ENCODE measurements at regions not wholly inside any gene's neighbourhood (a gene's known extent, or its start where the extent isn't known, plus 50 kb on each side); places are given as distances from the start of the nearest gene placed in this dataset.

DNA sequence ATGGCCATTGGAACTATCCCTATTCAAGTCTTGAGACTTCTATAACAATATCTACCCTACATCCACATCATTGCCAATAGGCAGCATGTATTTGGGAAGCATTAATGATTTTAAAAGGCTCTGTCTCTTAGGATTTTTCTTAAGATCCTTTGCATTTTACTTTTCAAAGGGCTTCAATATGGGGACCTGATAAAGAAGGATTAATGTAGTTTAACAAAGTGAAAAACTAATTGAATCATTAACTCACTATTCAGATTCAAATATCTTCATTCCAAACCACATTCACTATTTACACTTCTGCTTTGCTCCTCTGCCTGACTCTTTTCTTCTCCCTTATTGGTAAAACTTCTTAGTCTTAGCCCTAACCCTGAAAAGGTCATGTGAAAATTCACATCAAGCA, 333.0 kb downstream of the EPHA7 start:
- DNase-seq (no peak), ATAC-seq (no peak)
- intact Hi-C loops (cut with DNase I, micrococcal nuclease) = no loop called here

DNA sequence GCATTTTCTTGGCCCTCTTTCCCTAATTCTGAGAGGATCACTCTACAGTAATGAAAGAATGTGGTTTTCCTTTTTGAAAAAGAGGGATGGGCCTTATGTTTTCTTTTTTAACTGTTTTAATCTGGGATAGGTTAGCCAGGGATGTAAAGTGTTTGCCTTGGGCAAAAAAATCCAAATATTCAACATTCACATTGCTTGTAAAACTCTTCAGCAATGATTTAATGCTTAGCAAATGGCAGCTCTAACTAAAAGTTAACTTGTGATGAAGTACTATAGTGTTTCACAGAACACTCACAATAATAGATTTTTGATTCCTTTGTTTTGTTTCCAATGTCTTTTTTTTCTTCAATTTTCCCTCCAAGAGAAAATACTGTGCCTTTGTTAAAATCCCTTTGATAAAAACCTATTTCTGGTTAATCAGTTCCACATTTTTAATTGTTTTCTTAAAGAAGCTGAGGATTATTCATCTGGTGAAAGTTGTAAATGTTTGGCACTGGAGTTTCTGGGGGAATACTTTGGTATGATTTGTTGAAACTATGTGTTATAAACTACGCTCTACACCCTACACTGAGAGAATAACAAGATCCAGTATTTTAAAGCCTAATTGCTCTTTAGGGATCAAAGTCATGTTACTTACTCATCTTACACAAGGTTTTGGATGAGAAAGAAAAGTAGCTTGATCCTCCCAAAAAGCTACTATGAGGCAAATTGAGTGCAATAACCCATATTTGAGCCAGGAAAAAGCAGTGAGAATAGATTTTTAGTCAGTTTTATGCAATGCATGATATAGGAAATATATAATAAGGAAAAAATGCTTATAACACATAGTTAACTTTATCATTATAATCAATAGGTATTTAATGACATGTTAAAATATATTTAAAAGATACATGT, 335.8 kb downstream of the EPHA7 start:
- intact Hi-C loops (cut with DNase I, micrococcal nuclease) = no loop called here
- DNase-seq = no peak
- no peak for ATAC-seq

DNA sequence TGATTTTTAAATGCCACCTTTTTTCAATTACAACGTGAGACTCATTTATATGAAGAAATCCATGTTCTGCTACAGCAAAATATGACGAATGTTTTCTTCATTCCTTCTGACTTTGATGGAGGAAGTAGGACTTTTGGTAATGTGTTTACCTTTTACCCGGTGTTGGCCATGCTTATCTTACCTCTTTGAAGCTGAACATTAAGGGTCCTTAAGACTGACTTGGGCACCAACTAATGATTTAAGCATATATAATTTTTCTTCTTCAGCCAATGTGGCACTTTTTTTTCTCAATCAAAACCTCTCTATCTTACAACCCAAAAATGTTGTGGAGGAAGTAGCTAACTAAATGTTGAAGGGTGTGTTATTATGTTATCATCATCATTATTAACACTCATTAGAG, 337.5 kb downstream of the EPHA7 start:
- intact Hi-C loops (cut with DNase I, micrococcal nuclease) = no loop called here
- ATAC-seq = no peak
- DNase-seq = no peak

DNA sequence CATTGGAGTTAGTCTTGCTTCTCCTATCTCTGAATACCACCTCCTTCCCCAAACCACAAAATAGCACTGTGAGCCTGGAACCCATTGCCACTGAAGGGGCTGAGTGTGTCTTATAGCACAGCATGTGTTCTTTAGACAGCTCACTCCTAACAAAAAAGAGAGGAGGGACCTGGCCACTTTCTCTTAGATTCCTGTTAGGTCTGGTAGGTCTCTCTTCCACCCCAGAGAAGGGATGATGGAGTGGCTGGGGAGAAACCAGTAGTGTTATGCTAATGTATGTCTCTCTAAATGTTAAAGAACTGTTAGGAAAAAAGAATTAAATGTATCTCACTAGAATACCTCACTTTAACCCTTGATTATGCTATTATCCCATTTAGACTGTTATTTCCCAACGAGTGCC, 340.3 kb downstream of the EPHA7 start:
- DNase-seq (no peak), ATAC-seq (no peak)
- intact Hi-C loops (cut with DNase I, micrococcal nuclease) = no loop called here

- DNase-seq (no peak), ATAC-seq (no peak)
- intact Hi-C loops (cut with DNase I, micrococcal nuclease) = no loop called here
These were observed 345.5 kb downstream of the EPHA7 start for GRCh38 chr6:93073811-93074210.

GRCh38 chr6:93069856-93070255, 349.5 kb downstream of the EPHA7 start:
- intact Hi-C loops (cut with DNase I, micrococcal nuclease) = no loop called here
- no peak for DNase-seq
- ATAC-seq = no peak

DNA sequence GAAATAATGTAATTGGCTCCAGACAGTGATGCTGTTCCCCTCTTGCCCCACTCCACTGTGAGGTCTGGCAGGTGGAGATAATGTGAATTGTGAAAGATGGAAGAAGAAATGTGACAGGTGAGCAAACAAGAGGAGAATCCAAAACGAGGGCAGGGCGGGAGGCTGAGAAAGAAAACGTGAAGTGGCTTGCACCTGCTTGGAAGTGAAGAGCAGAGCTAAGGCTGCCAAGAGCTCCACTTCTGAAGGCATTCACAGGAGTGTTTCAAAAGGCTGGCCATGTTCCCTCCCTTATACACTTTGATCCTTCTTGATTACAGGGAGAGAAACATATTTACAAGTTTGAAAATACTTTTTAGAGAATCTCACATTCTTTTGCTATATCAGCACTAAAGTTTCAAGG, 359.4 kb downstream of the EPHA7 start:
- intact Hi-C loops (cut with DNase I, micrococcal nuclease) = no loop called here
- ATAC-seq (no peak), DNase-seq (no peak)

GRCh38 chr6:93057584-93057983, 361.8 kb downstream of the EPHA7 start:
- DNase-seq (no peak), ATAC-seq (no peak)
- intact Hi-C loops (cut with DNase I, micrococcal nuclease) = no loop called here

DNA sequence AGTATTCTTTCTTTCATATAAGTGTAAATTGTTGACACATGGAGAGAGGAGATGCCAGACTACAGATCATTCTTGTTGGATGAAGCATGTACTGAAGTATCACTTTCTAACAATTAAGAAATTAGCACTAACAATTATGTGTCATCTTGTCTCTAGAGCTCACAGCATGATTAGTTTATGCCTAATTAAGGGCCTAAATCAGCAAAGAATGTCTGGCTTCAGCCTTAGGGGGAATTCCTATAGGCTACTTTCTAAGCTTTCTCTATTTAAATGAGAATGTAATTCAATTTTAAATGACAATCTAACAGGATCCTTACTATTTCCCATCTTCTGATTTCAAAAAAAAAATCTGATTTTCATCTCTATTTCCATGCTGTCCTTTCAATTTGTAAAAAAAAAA, 371.0 kb downstream of the EPHA7 start:
- no peak for DNase-seq
- ATAC-seq = no peak
- intact Hi-C loops (cut with DNase I, micrococcal nuclease) = no loop called here

DNA sequence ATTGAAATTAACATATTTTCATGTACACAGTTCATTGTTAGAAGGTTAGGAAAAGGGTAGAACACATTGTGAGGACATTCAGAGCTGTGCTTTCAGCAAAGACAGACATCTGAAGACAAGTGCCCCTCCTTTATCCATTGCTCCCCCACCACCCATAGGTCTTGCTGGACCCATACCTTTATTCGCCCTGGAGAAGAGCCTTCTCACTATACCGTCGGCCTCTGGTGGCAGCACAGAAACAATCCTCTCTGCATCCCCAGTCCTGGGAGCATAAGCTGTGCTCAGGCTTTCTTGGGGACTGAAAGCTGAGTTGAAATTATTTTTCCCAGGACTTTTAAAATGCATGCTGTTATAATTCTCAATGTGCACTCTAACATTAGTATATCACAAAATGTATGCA, 372.3 kb downstream of the EPHA7 start:
- intact Hi-C loops (cut with DNase I, micrococcal nuclease) = no loop called here
- no peak for ATAC-seq
- DNase-seq = no peak

GRCh38 chr6:93045156-93045555, 374.2 kb downstream of the EPHA7 start:
- no peak for DNase-seq
- no peak for ATAC-seq

GRCh38 chr6:93040375-93040774, 379.0 kb downstream of the EPHA7 start:
- ATAC-seq (no peak), DNase-seq (no peak)
- intact Hi-C loops (cut with DNase I, micrococcal nuclease) = no loop called here

More at GRCh38 chr6:93045156-93045555, 374.2 kb downstream of the EPHA7 start:
- intact Hi-C loops (cut with DNase I, micrococcal nuclease) = no loop called here

- ATAC-seq = no peak
- DNase-seq = no peak
- intact Hi-C loops (cut with DNase I, micrococcal nuclease) = no loop called here
These were observed 382.5 kb downstream of the EPHA7 start for GRCh38 chr6:93036835-93037234.

DNA sequence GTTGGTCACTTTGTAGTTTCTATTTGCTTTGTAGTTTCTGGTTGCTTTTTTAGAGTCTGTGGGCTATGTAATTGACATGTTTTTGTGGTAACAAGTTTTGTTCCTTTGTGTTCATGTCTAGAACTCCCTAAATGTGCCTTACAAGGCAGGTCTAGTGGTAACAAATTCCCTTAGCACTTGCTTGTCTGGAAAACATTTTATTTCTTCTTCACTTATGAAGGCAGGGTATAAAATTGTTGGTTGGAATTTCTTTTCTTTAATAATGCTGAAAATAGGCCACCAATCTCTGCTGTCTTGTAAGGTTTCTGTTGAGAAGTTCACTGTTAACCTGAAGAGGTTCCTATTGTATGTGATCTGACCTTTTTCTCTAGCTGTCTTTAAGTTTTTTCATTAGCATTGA, 383.6 kb downstream of the EPHA7 start:
- DNase-seq (no peak), ATAC-seq (no peak)
- intact Hi-C loops (cut with DNase I, micrococcal nuclease) = no loop called here

GRCh38 chr6:93021235-93021915, 398.0 kb downstream of the EPHA7 start:
- ATAC-seq = no peak
- intact Hi-C loops (cut with DNase I, micrococcal nuclease) = no loop called here
- DNase-seq = no peak

- no peak for DNase-seq
- intact Hi-C loops (cut with DNase I, micrococcal nuclease) = no loop called here
- no peak for ATAC-seq
These were observed 401.7 kb downstream of the EPHA7 start for GRCh38 chr6:93017626-93018025.

- ATAC-seq (no peak), DNase-seq (no peak)
- intact Hi-C loops (cut with DNase I, micrococcal nuclease) = no loop called here
These were observed 402.1 kb downstream of the EPHA7 start for GRCh38 chr6:93017213-93017612.

- DNase-seq (no peak), ATAC-seq (no peak)
- intact Hi-C loops (cut with DNase I, micrococcal nuclease) = no loop called here
These were observed 406.3 kb downstream of the EPHA7 start for GRCh38 chr6:93013054-93013453.

DNA sequence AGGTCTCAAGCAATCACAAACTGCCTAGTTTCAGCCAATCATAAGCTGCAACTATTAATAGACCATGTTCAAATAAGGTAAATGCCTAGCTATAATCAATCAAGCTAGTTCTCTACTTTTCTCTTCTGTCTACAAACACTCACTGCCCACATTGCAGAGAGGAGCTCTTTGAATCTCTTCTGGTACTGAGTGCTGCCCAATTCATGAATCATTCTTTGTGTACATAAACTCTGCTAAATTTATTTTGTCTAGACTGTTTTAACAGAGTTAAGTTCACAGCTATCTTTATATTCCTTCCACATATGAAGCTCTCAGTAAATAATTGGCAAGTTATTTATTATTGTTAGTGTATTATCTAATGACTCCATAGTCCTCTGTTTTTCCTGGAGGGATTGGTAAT, 411.0 kb downstream of the EPHA7 start:
- intact Hi-C loops (cut with DNase I, micrococcal nuclease) = no loop called here
- no peak for ATAC-seq
- no peak for DNase-seq

DNA sequence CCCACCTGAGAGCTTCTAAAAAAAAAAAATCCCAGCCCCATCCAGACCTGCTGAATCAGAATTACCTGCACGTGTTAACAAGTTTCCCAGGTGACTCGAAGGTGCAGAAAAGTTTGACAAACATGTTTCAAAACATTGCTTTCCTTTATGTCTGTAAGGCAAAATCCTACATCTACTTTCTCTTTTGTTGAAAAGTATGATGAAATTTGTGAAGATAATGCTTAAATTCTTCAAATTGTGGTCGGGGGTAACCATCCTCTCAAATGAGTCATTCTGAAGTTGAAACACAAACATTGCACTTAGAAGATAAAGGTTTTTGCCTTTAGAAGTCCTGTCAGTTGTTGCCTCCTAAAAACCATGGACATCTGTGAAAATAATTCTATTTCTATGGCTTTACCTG, 429.7 kb downstream of the EPHA7 start:
- DNase-seq = no peak
- intact Hi-C loops (cut with DNase I, micrococcal nuclease) = no loop called here
- ATAC-seq = no peak

- no peak for DNase-seq
- ATAC-seq = no peak
- intact Hi-C loops (cut with DNase I, micrococcal nuclease) = no loop called here
These were observed 440.1 kb downstream of the EPHA7 start for GRCh38 chr6:92979281-92979680.
